H1 (cell line): ENCODE measurements at regions not wholly inside any gene's neighbourhood (a gene's known extent, or its start where the extent isn't known, plus 50 kb on each side); places are given as distances from the start of the nearest gene placed in this dataset.

ENCODE experiments used
- SIX5 ChIP-seq: IDR thresholded peaks from 2 replicates; pipeline ENCODE4 v1.6.1; 2011; ENCODE audit warnings: mild to moderate bottlenecking, low read depth, low read length
- TF ChIP-seq, protein P1 (sequence below): IDR thresholded peaks from 2 replicates; pipeline ENCODE4 v1.6.1; 2012; ENCODE audit warnings: inconsistent platforms

DNA sequence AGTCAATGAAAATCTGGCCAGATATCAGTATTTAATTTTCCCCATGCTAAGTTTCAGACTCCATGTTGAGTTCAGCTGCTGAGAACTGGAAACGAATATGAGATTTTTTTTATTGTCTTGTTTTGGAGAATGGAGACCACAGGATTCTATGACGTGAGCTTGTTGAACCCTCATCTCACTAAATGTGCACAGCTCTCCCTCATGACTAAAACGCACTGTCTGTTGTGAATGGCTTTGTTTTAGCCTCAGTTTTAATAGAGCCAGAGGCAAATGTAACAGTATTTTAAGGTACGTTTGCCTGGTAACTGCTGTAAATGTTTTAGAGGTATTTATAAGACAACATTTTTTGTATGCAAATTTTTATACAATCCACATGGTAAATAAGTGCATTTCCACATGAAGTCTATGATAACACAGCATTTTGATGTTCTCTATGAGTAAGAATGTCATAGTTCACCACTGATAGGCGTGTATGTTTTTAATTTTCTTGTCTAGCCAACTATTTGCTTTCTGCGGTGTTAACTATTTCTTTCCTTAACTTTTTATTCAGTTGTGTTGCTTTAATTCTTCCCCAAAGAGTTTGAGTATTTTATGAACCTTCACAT lies 1159.3 kb upstream of the TENM3 start (continued):
- TF ChIP-seq SIX5 = no peak
- TF ChIP-seq, protein P1, sequence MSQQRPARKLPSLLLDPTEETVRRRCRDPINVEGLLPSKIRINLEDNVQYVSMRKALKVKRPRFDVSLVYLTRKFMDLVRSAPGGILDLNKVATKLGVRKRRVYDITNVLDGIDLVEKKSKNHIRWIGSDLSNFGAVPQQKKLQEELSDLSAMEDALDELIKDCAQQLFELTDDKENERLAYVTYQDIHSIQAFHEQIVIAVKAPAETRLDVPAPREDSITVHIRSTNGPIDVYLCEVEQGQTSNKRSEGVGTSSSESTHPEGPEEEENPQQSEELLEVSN = no peak
